Astrocyte (in vitro differentiated cells and primary cell): ENCODE measurements at regions not wholly inside any gene's neighbourhood (a gene's known extent, or its start where the extent isn't known, plus 50 kb on each side); places are given as distances from the start of the nearest gene placed in this dataset.

Experiments
- DNase-seq: peaks from one replicate; pipeline ENCODE4 v3.0.0-alpha.2; 2010; ENCODE audit warnings: low read depth
- FAIRE-seq: peaks from 2 replicates; lab custom pipeline; 2011; peaks lifted over from hg19 to GRCh38; lab: Jason Lieb, UNC
- H2AFZ ChIP-seq: 2 replicates; pipeline ENCODE4 v1.6.0; 2012; ENCODE audit warnings: low read depth, low read length, inconsistent platforms
- H3K27ac ChIP-seq: 2 replicates; pipeline ENCODE4 v1.5.1; 2011; ENCODE audit warnings: low read depth, low read length, inconsistent platforms
- H3K27me3 ChIP-seq: 2 replicates; pipeline ENCODE4 v1.6.0; 2011; ENCODE audit warnings: low read length, inconsistent platforms; ENCODE audit not compliant: insufficient read depth
- H3K36me3 ChIP-seq: 2 replicates; pipeline ENCODE4 v1.5.1; 2011; ENCODE audit warnings: low read length, inconsistent platforms; ENCODE audit not compliant: insufficient read depth
- H3K4me1 ChIP-seq: 2 replicates; pipeline ENCODE4 v1.5.1; 2011; ENCODE audit warnings: low read length, inconsistent platforms; ENCODE audit not compliant: insufficient read depth
- H3K4me2 ChIP-seq: 2 replicates; pipeline ENCODE4 v1.6.0; 2012; ENCODE audit warnings: low read length, inconsistent platforms
- H3K4me3 ChIP-seq: 2 replicates; pipeline ENCODE4 v1.5.1; 2011; ENCODE audit warnings: low read depth, mild to moderate bottlenecking, low read length, inconsistent platforms; ENCODE audit not compliant: insufficient read depth
- H3K79me2 ChIP-seq: 2 replicates; pipeline ENCODE4 v1.6.0; 2012; ENCODE audit warnings: mild to moderate bottlenecking, low read length, inconsistent platforms; ENCODE audit not compliant: insufficient read depth
- H3K9ac ChIP-seq: 2 replicates; pipeline ENCODE4 v1.6.0; 2012; ENCODE audit warnings: mild to moderate bottlenecking, low read length, inconsistent platforms
- H3K9me3 ChIP-seq: 2 replicates; pipeline ENCODE4 v1.5.1; 2012; ENCODE audit warnings: low read depth, mild to moderate bottlenecking, low read length, inconsistent platforms; ENCODE audit not compliant: insufficient read depth
- H4K20me1 ChIP-seq: 2 replicates; pipeline ENCODE4 v1.6.0; 2012; ENCODE audit warnings: low read length, inconsistent platforms; ENCODE audit not compliant: insufficient read depth
- H3K27ac Mint-ChIP-seq: one replicate; pipeline ENCODE4 v1.8.0; 2021; ENCODE audit warnings: mild to moderate bottlenecking, mixed read lengths; ENCODE audit not compliant: unreplicated experiment
- H3K27me3 Mint-ChIP-seq: one replicate; pipeline ENCODE4 v1.8.0; 2021; ENCODE audit warnings: low read depth, mixed read lengths; ENCODE audit not compliant: unreplicated experiment
- H3K36me3 Mint-ChIP-seq: one replicate; pipeline ENCODE4 v1.8.0; 2021; ENCODE audit warnings: low read depth, mixed read lengths; ENCODE audit not compliant: unreplicated experiment
- H3K4me1 Mint-ChIP-seq: one replicate; pipeline ENCODE4 v1.8.0; 2021; ENCODE audit warnings: low read depth, mixed read lengths; ENCODE audit not compliant: unreplicated experiment
- H3K4me3 Mint-ChIP-seq: one replicate; pipeline ENCODE4 v1.8.0; 2021; ENCODE audit warnings: mild to moderate bottlenecking, moderate library complexity, mixed read lengths; ENCODE audit not compliant: unreplicated experiment
- H3K9me3 Mint-ChIP-seq: one replicate; pipeline ENCODE4 v1.8.0; 2021; ENCODE audit warnings: mild to moderate bottlenecking, mixed read lengths; ENCODE audit not compliant: unreplicated experiment
- EZH2 ChIP-seq: IDR thresholded peaks from 2 replicates; pipeline ENCODE4 v1.6.1; 2012; ENCODE audit warnings: mild to moderate bottlenecking, low read length, inconsistent platforms; ENCODE audit not compliant: insufficient read depth
- TF ChIP-seq, protein P1 (sequence below): IDR thresholded peaks from 2 replicates; pipeline ENCODE4 v1.5.1; 2011; ENCODE audit warnings: low read depth, mild to moderate bottlenecking, inconsistent platforms, low read length, moderate library complexity; ENCODE audit not compliant: insufficient read depth

DNA sequence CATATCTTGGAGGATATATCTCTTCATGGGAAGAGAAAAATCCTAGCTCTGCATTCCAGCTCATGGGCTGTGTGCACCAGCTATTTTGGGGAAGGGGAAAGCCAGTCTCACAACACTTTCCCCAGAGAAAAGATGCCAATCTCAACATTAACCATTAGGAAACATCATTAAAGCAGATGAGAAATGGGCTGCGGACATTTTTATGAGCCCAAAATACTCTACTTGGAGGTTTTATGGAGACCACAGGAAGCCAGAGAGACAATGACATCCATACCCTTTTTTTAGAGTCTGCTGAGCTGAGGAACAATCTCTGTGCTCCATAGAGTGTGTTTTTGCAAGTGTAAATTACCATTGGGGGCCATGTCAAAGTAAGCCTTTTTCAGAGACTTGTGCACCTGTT lies 213.7 kb downstream of the TRIB2 start:
- FAIRE-seq (no peak), DNase-seq (no peak)
- H3K27ac ChIP-seq = no peak overlapping the region
- H2AFZ ChIP-seq = no peak overlapping the region
- no peaks in the 10 kb centered on the region for H3K27me3 Mint-ChIP-seq
- TF ChIP-seq, protein P1, sequence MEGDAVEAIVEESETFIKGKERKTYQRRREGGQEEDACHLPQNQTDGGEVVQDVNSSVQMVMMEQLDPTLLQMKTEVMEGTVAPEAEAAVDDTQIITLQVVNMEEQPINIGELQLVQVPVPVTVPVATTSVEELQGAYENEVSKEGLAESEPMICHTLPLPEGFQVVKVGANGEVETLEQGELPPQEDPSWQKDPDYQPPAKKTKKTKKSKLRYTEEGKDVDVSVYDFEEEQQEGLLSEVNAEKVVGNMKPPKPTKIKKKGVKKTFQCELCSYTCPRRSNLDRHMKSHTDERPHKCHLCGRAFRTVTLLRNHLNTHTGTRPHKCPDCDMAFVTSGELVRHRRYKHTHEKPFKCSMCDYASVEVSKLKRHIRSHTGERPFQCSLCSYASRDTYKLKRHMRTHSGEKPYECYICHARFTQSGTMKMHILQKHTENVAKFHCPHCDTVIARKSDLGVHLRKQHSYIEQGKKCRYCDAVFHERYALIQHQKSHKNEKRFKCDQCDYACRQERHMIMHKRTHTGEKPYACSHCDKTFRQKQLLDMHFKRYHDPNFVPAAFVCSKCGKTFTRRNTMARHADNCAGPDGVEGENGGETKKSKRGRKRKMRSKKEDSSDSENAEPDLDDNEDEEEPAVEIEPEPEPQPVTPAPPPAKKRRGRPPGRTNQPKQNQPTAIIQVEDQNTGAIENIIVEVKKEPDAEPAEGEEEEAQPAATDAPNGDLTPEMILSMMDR = no peak
- TF ChIP-seq EZH2 = no peak
- H3K9me3 ChIP-seq = no peaks in the 10 kb centered on the region
- H3K27me3 ChIP-seq = no peaks in the 10 kb centered on the region
- no peak overlapping the region for H3K4me3 ChIP-seq
- H3K4me1 Mint-ChIP-seq = peaks cover 9% of the 10 kb centered on the region
- H3K4me2 ChIP-seq = no peak overlapping the region
- no peaks in the 10 kb centered on the region for H3K36me3 Mint-ChIP-seq
- H3K79me2 ChIP-seq = no peaks in the 10 kb centered on the region
- H3K4me3 Mint-ChIP-seq = no peak overlapping the region
- no peak overlapping the region for H3K9ac ChIP-seq
- H3K36me3 ChIP-seq = no peaks in the 10 kb centered on the region
- no peaks in the 10 kb centered on the region for H4K20me1 ChIP-seq
- H3K27ac Mint-ChIP-seq = no peak overlapping the region
- no peaks in the 10 kb centered on the region for H3K9me3 Mint-ChIP-seq
- peaks cover 4% of the 10 kb centered on the region for H3K4me1 ChIP-seq

DNA sequence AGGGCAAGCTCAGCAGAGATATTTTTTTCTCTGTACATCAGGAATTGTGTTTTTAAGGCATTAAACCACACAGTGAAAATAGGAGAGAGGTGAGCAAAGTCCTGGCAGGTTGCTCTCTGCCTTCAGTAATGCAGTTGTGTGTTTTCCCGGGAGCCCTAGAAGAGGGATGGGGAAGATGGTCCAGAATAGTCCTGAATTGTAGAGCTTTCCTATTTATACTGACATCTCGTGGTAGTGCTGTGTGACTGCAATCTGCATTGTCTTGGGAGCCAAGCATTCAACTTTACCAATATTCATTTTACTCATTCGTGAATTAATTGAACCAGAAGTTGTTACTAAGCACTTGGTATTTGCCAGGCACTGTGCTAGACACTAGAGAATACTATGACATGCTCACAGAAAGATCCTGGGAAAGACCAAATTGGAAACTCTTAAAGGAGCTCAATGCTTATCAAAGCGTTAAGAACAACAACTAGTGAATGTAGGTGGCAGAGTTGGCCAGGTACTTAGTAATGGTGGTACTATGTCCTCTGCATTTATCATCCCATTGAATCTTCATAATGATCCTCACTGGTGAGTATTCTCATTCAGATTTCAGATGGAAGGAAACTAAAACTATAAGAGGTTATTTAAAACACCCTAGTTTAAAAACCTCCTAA lies 214.6 kb downstream of the TRIB2 start:
- FAIRE-seq = peak; percentile 91
- H3K9me3 Mint-ChIP-seq = no peaks in the 10 kb centered on the region

DNA sequence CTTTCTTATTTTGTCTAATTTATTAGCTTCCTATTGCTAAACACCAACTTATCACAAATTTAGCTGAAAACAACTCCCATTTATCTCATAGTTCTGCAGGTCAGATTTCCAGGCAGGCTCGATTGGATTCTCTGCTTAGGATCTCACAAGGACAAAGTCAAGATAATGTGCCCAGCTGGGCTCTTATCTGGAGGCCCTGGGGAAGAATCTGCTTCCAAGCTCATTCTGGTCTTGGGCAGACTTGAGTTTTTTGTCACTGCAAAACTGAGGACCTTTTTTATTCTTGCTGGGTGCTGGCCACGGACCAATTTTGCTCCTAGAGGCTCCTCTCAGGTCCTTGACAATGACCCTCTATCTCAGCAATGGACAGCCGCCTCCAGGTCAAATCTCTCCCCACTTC lies 215.5 kb downstream of the TRIB2 start:
- no peak for DNase-seq
- no peak for FAIRE-seq
- peaks cover 9% of the 10 kb centered on the region for H3K4me1 Mint-ChIP-seq
- TF ChIP-seq EZH2 = no peak
- TF ChIP-seq, protein P1 = no peak
- no peaks in the 10 kb centered on the region for H3K9me3 Mint-ChIP-seq
- H3K4me3 Mint-ChIP-seq = no peak overlapping the region
- H3K36me3 ChIP-seq = no peaks in the 10 kb centered on the region
- no peak overlapping the region for H3K27ac ChIP-seq
- H3K9ac ChIP-seq = no peak overlapping the region
- no peaks in the 10 kb centered on the region for H3K79me2 ChIP-seq
- H3K36me3 Mint-ChIP-seq = no peaks in the 10 kb centered on the region
- H3K27ac Mint-ChIP-seq = no peak overlapping the region
- H3K4me1 ChIP-seq = peaks cover 4% of the 10 kb centered on the region
- H3K27me3 ChIP-seq = no peaks in the 10 kb centered on the region
- no peak overlapping the region for H3K4me2 ChIP-seq
- H4K20me1 ChIP-seq = no peaks in the 10 kb centered on the region
- no peaks in the 10 kb centered on the region for H3K9me3 ChIP-seq
- H3K27me3 Mint-ChIP-seq = no peaks in the 10 kb centered on the region
- no peak overlapping the region for H2AFZ ChIP-seq
- no peak overlapping the region for H3K4me3 ChIP-seq

More for the DNA sequence above, 214.6 kb downstream of the TRIB2 start:
- no peaks in the 10 kb centered on the region for H3K27me3 ChIP-seq
- H4K20me1 ChIP-seq = no peaks in the 10 kb centered on the region
- no peaks in the 10 kb centered on the region for H3K27me3 Mint-ChIP-seq
- peak; percentile 44 for DNase-seq
- no peaks in the 10 kb centered on the region for H3K36me3 Mint-ChIP-seq
- no peak overlapping the region for H3K9ac ChIP-seq
- no peak overlapping the region for H3K4me2 ChIP-seq
- no peak overlapping the region for H3K27ac ChIP-seq
- H3K4me1 Mint-ChIP-seq = peaks cover 9% of the 10 kb centered on the region
- H3K79me2 ChIP-seq = no peaks in the 10 kb centered on the region
- H3K4me3 Mint-ChIP-seq = no peak overlapping the region
- H3K36me3 ChIP-seq = no peaks in the 10 kb centered on the region
- peaks cover 4% of the 10 kb centered on the region for H3K4me1 ChIP-seq
- no peak overlapping the region for H3K4me3 ChIP-seq
- no peak overlapping the region for H3K27ac Mint-ChIP-seq
- no peaks in the 10 kb centered on the region for H3K9me3 ChIP-seq
- H2AFZ ChIP-seq = no peak overlapping the region
- TF ChIP-seq, protein P1 = peak; percentile 97
- no peak for TF ChIP-seq EZH2
